ENCODE measurements at regions not wholly inside any gene's neighbourhood (a gene's known extent, or its start where the extent isn't known, plus 50 kb on each side); places are given as distances from the start of the nearest gene placed in this dataset.

- peaks cover 0 to 5% of the 10 kb centered on the region in 2 donors for H3K4me1 ChIP-seq (ENCODE audit: control insufficient read depth in 2 of 2, insufficient read depth in 2 of 2, low read length in 2 of 2)
- Mint-ChIP-seq H3K9me3 (ENCODE audit: insufficient read depth) (no peaks in the 10 kb centered on the region), H3K4me3 (no peak overlapping the region), H3K27ac (no peak overlapping the region), H3K27me3 (no peaks in the 10 kb centered on the region), H3K4me1 (peaks cover 6% of the 10 kb centered on the region)
- no peaks in the 10 kb centered on the region for H3K27me3 ChIP-seq (replicated peaks in 1 of 4; ENCODE audit: control extremely low read depth in 1 of 4, control insufficient read depth in 3 of 4, insufficient read depth in 4 of 4, low read length in 3 of 4)
- no peaks in the 10 kb centered on the region for H3K36me3 ChIP-seq (replicated peaks in 1 of 2; ENCODE audit: control extremely low read depth in 1 of 2, control insufficient read depth in 1 of 2, extremely low read depth in 1 of 2, insufficient read depth in 2 of 2, low read length in 1 of 2)
- ChIA-PET CTCF (no interaction called here), POLR2A (no interaction called here)
- no peak overlapping the region for H3K4me2 ChIP-seq (replicated peaks; ENCODE audit: low read depth, low read length, poor library complexity, severe bottlenecking)
- H3K4me3 ChIP-seq (ENCODE audit: control extremely low read depth in 1 of 5, extremely low read depth in 1 of 5, insufficient read depth in 1 of 5, low read depth in 2 of 5, low read length in 4 of 5): no peak overlapping the region
- intact Hi-C loops (cut with micrococcal nuclease): no loop called here
- H3K27ac ChIP-seq (ENCODE audit: low read length in 2 of 2): no peak overlapping the region
- 89% methylated on average over 2 of the region's 2 CpGs for WGBS (ENCODE audit: insufficient coverage)
- H3K9ac ChIP-seq (ENCODE audit: low read length): no peak overlapping the region
- TF ChIP-seq CTCF (IDR thresholded peaks at IDR 0.05) (no peak), EZH2 (IDR thresholded peaks at IDR 0.05; ENCODE audit: borderline replicate concordance, insufficient read depth, low read depth, low read length, poor library complexity, severe bottlenecking) (no peak)
- DNase-seq: no peak
- ATAC-seq (ENCODE audit: low read depth): no peak
- no peaks in the 10 kb centered on the region for H3K9me3 ChIP-seq (ENCODE audit: control extremely low read depth in 1 of 3, control insufficient read depth in 2 of 3, insufficient read depth in 1 of 3, low read length in 2 of 3)
- no peak overlapping the region for H2AFZ ChIP-seq (ENCODE audit: insufficient read depth, low read depth, low read length, poor library complexity, severe bottlenecking)
- H3K79me2 ChIP-seq (ENCODE audit: control insufficient read depth, insufficient read depth, low read length): no peaks in the 10 kb centered on the region
- no peaks in the 10 kb centered on the region for H4K20me1 ChIP-seq (ENCODE audit: control insufficient read depth, insufficient read depth, low read length, poor library complexity, severe bottlenecking)
Measured at GRCh38 chr3:35524856-35525255, 114.5 kb upstream of the ARPP21 start.

DNA sequence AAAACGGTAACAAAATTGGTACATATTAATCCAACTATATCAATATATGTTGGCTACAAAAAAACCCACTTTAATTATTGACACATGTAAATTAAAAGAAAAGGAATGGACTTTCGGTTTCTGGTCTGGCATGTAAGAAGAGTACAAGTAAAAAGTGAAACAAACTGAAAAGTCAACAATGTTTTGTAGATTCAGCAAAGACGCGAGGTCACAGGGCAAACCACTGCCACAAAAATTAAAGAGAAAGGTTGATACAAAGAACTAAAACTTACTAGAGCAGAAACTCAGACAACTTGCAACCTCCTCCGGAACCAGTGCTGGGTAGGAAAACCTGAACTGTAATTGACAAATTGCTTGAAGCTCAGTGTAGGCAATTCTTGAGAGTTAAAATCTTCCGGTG lies 110.6 kb upstream of the ARPP21 start:
- Histone ChIP-seq H3K27me3 (replicated peaks in 1 of 4; ENCODE audit: control extremely low read depth in 1 of 4, control insufficient read depth in 3 of 4, insufficient read depth in 4 of 4, low read length in 3 of 4) (no peaks in the 10 kb centered on the region), H4K20me1 (ENCODE audit: control insufficient read depth, insufficient read depth, low read length, poor library complexity, severe bottlenecking) (no peaks in the 10 kb centered on the region), H3K4me2 (replicated peaks; ENCODE audit: low read depth, low read length, poor library complexity, severe bottlenecking) (no peak overlapping the region), H3K27ac (ENCODE audit: low read length in 2 of 2) (no peak overlapping the region), H3K9me3 (ENCODE audit: control extremely low read depth in 1 of 3, control insufficient read depth in 2 of 3, insufficient read depth in 1 of 3, low read length in 2 of 3) (no peaks in the 10 kb centered on the region), H3K79me2 (ENCODE audit: control insufficient read depth, insufficient read depth, low read length) (no peaks in the 10 kb centered on the region), H3K4me3 (ENCODE audit: control extremely low read depth in 1 of 5, extremely low read depth in 1 of 5, insufficient read depth in 1 of 5, low read depth in 2 of 5, low read length in 4 of 5) (no peak overlapping the region), H3K4me1 (ENCODE audit: control insufficient read depth in 2 of 2, insufficient read depth in 2 of 2, low read length in 2 of 2) (no peaks in the 10 kb centered on the region), H3K9ac (ENCODE audit: low read length) (no peak overlapping the region), H2AFZ (ENCODE audit: insufficient read depth, low read depth, low read length, poor library complexity, severe bottlenecking) (no peak overlapping the region), H3K36me3 (replicated peaks in 1 of 2; ENCODE audit: control extremely low read depth in 1 of 2, control insufficient read depth in 1 of 2, extremely low read depth in 1 of 2, insufficient read depth in 2 of 2, low read length in 1 of 2) (no peaks in the 10 kb centered on the region)
- no peaks in the 10 kb centered on the region for H3K27me3 Mint-ChIP-seq
- CTCF ChIA-PET: no interaction called here
- TF ChIP-seq EZH2 (IDR thresholded peaks at IDR 0.05; ENCODE audit: borderline replicate concordance, insufficient read depth, low read depth, low read length, poor library complexity, severe bottlenecking): no peak
- TF ChIP-seq CTCF (IDR thresholded peaks at IDR 0.05): no peak
- no peaks in the 10 kb centered on the region for H3K4me1 Mint-ChIP-seq
- no peak overlapping the region for H3K4me3 Mint-ChIP-seq
- H3K27ac Mint-ChIP-seq: no peak overlapping the region
- DNase-seq (no peak), ATAC-seq (ENCODE audit: low read depth) (no peak)
- no CpG with 5 or more reads among the region's 6 CpGs for WGBS (ENCODE audit: insufficient coverage)
- H3K9me3 Mint-ChIP-seq (ENCODE audit: insufficient read depth): no peaks in the 10 kb centered on the region
- intact Hi-C loops (cut with micrococcal nuclease): no loop called here
- POLR2A ChIA-PET: no interaction called here
